ENCODE measurements at regions not wholly inside any gene's neighbourhood (a gene's known extent, or its start where the extent isn't known, plus 50 kb on each side); places are given as distances from the start of the nearest gene placed in this dataset.
A peak's percentile ranks its signal among the peaks of the same experiment; 100 is the strongest.
"Not testable (repeated sequence)": the region's sequence is repeated elsewhere in the genome, so short reads cannot be mapped to it uniquely, and the experiment has no call there.

- whole genome bisulfite sequencing, 2 experiments (ENCODE audit: insufficient coverage in 2 of 2), result 91 to 93% methylated on average over 5 to 6 of the region's 8 CpGs
- H3K4me3 ChIP-seq (ENCODE audit: extremely low read depth, insufficient read depth, low read length, poor library complexity, severe bottlenecking), result no peak overlapping the region
These were observed 777.2 kb downstream of the UQCRFS1 start for GRCh38 chr19:28435551-28436271.

GRCh38 chr19:28434794-28435193, 778.2 kb downstream of the UQCRFS1 start:
- not testable (repeated sequence) for H3K27ac ChIP-seq (ENCODE audit: low read depth, low read length, severe bottlenecking); H3K9me3 ChIP-seq (ENCODE audit: control insufficient read depth, low read length); H3K36me3 ChIP-seq (ENCODE audit: control insufficient read depth, insufficient read depth, low read length); H3K4me1 ChIP-seq (ENCODE audit: control insufficient read depth, insufficient read depth, low read length, poor library complexity, severe bottlenecking); H3K4me3 ChIP-seq (ENCODE audit: extremely low read depth, insufficient read depth, low read length, poor library complexity, severe bottlenecking)
- 93 to 94% methylated on average over 9 of the region's 9 CpGs for WGBS, 2 experiments (ENCODE audit: insufficient coverage in 2 of 2)

More at GRCh38 chr19:28435551-28436271, 777.2 kb downstream of the UQCRFS1 start:
- Histone ChIP-seq H3K4me1 (ENCODE audit: control insufficient read depth, insufficient read depth, low read length, poor library complexity, severe bottlenecking) (no peaks in the 10 kb centered on the region), H3K27ac (ENCODE audit: low read depth, low read length, severe bottlenecking) (no peak overlapping the region), H3K9me3 (ENCODE audit: control insufficient read depth, low read length) (no peaks in the 10 kb centered on the region), H3K36me3 (ENCODE audit: control insufficient read depth, insufficient read depth, low read length) (no peaks in the 10 kb centered on the region)

DNA sequence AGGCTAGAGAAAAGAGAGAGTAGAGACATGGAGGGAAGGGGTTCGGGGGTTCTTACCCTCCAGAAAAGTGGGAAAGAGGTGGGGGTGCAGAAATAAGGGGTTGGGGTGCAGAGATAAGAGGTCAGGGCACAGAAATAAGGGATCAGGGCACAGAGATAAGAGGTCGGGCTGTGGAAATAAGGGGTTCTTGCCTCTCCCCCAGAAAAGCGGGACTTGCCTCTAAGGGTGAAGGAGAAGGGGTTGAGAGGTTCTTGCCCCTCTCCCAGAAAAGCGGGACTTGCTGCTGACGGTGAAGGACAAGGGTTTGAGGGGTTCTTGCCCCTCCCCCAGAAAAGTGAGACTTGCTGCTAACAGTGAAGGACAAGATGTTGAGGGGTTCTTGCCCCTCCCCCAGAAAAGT, 778.6 kb downstream of the UQCRFS1 start:
- not testable (repeated sequence) for H3K4me3 ChIP-seq (ENCODE audit: extremely low read depth, insufficient read depth, low read length, poor library complexity, severe bottlenecking); H3K36me3 ChIP-seq (ENCODE audit: control insufficient read depth, insufficient read depth, low read length); H3K9me3 ChIP-seq (ENCODE audit: control insufficient read depth, low read length); H3K4me1 ChIP-seq (ENCODE audit: control insufficient read depth, insufficient read depth, low read length, poor library complexity, severe bottlenecking); H3K27ac ChIP-seq (ENCODE audit: low read depth, low read length, severe bottlenecking)
- WGBS, 2 experiments (ENCODE audit: insufficient coverage in 2 of 2), result 83 to 85% methylated on average over 4 to 5 of the region's 5 CpGs

GRCh38 chr19:28433166-28433565, 779.8 kb downstream of the UQCRFS1 start:
- not testable (repeated sequence) for H3K4me1 ChIP-seq (ENCODE audit: control insufficient read depth, insufficient read depth, low read length, poor library complexity, severe bottlenecking); H3K4me3 ChIP-seq (ENCODE audit: extremely low read depth, insufficient read depth, low read length, poor library complexity, severe bottlenecking); H3K9me3 ChIP-seq (ENCODE audit: control insufficient read depth, low read length); H3K27ac ChIP-seq (ENCODE audit: low read depth, low read length, severe bottlenecking); H3K36me3 ChIP-seq (ENCODE audit: control insufficient read depth, insufficient read depth, low read length)
- WGBS, 2 experiments (ENCODE audit: insufficient coverage in 2 of 2), result no CpG with 5 or more reads among the region's 4 CpGs

- 83 to 86% methylated on average over 1 of the region's 2 CpGs for WGBS, 2 experiments (ENCODE audit: insufficient coverage in 2 of 2)
- Histone ChIP-seq H3K4me1 (ENCODE audit: control insufficient read depth, insufficient read depth, low read length, poor library complexity, severe bottlenecking) (peaks cover 12% of the 10 kb centered on the region), H3K36me3 (ENCODE audit: control insufficient read depth, insufficient read depth, low read length) (no peaks in the 10 kb centered on the region), H3K27ac (ENCODE audit: low read depth, low read length, severe bottlenecking) (no peak overlapping the region), H3K9me3 (ENCODE audit: control insufficient read depth, low read length) (no peaks in the 10 kb centered on the region), H3K4me3 (ENCODE audit: extremely low read depth, insufficient read depth, low read length, poor library complexity, severe bottlenecking) (no peak overlapping the region)
These were observed 782.7 kb downstream of the UQCRFS1 start for GRCh38 chr19:28430214-28430613.

- H3K36me3 ChIP-seq (ENCODE audit: control insufficient read depth, insufficient read depth, low read length), result no peaks in the 10 kb centered on the region
- H3K4me1 ChIP-seq (ENCODE audit: control insufficient read depth, insufficient read depth, low read length, poor library complexity, severe bottlenecking), result peaks cover 19% of the 10 kb centered on the region
- no peak overlapping the region for H3K27ac ChIP-seq (ENCODE audit: low read depth, low read length, severe bottlenecking)
- H3K4me3 ChIP-seq (ENCODE audit: extremely low read depth, insufficient read depth, low read length, poor library complexity, severe bottlenecking), result no peak overlapping the region
- H3K9me3 ChIP-seq (ENCODE audit: control insufficient read depth, low read length), result no peaks in the 10 kb centered on the region
- WGBS, 2 experiments (ENCODE audit: insufficient coverage in 2 of 2), result 94 to 100% methylated on average over 3 of the region's 3 CpGs
These were observed 783.6 kb downstream of the UQCRFS1 start for GRCh38 chr19:28429356-28429755.

DNA sequence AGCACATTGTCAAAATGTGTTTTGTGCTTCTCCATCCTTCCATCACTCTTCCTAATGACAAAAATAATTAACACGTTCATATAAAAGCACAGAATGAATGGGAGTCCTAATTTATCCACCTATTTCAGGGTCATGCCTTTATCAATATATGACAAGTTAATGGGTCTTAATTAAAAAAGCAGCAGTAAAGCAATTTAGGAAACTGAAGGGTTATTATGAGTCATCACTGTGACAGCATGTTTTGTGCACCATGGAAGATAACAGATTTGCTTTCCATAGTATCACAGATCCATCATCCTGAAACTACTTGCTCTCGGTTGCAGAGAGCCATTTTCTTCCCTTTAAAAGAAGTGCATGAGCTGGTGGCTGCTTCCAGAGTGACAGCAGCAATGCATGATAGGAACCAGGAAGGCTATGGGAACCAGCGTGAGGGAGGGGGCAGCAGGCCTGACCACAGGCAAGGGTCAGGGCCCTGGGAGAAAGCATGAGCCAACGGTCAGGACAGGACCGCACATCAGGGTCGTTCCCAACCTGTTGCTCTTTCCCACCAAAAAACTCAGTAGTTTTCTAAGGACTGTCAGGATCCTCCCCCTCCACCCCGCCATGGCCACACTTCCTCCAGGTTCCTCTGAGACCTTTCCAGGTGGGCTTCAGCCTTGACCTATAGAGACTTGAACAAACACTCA, 784.1 kb downstream of the UQCRFS1 start:
- Histone ChIP-seq H3K4me1 (ENCODE audit: control insufficient read depth, insufficient read depth, low read length, poor library complexity, severe bottlenecking) (peaks cover 21% of the 10 kb centered on the region), H3K9me3 (ENCODE audit: control insufficient read depth, low read length) (no peaks in the 10 kb centered on the region), H3K27ac (ENCODE audit: low read depth, low read length, severe bottlenecking) (no peak overlapping the region), H3K4me3 (ENCODE audit: extremely low read depth, insufficient read depth, low read length, poor library complexity, severe bottlenecking) (no peak overlapping the region), H3K36me3 (ENCODE audit: control insufficient read depth, insufficient read depth, low read length) (no peaks in the 10 kb centered on the region)
- 88% methylated on average over 4 to 5 of the region's 7 CpGs for WGBS, 2 experiments (ENCODE audit: insufficient coverage in 2 of 2)

DNA sequence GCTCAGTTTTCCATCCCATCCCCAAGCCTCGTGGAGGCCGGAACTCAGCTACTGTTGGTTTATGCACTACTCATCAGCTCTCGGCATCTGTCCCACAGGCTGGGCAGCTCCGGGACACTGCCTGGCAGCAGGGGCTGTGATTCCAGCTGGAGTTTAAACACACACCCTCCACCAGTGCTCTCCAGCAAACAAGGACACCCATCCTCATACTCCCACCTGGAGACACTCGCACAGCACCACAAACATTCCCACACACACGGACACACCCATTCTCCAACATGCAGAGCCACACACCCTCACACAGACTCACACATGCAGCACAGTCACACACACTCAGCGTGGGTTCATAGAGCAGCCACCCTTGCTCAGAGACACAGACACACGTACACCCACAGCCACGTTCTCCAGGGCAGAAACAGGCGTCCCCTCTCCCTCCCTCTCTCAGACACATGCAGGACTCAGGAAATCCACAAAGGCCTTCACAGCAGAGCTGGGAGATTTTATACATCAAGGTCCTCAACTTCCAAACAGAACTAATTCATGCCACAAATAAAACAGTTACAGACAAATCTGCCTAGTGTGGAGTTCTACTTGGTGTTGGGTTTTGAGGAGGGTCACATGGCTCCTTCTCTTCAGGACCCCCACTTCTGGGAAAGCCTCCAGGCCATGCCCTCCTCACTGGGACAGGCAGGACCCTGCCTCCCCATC, 785.4 kb downstream of the UQCRFS1 start:
- no peaks in the 10 kb centered on the region for H3K9me3 ChIP-seq (ENCODE audit: control insufficient read depth, low read length)
- WGBS, 2 experiments (ENCODE audit: insufficient coverage in 2 of 2), result 83 to 86% methylated on average over 10 of the region's 10 CpGs
- H3K36me3 ChIP-seq (ENCODE audit: control insufficient read depth, insufficient read depth, low read length), result no peaks in the 10 kb centered on the region
- no peak overlapping the region for H3K27ac ChIP-seq (ENCODE audit: low read depth, low read length, severe bottlenecking)
- peaks cover 26% of the 10 kb centered on the region for H3K4me1 ChIP-seq (ENCODE audit: control insufficient read depth, insufficient read depth, low read length, poor library complexity, severe bottlenecking)
- no peak overlapping the region for H3K4me3 ChIP-seq (ENCODE audit: extremely low read depth, insufficient read depth, low read length, poor library complexity, severe bottlenecking)

DNA sequence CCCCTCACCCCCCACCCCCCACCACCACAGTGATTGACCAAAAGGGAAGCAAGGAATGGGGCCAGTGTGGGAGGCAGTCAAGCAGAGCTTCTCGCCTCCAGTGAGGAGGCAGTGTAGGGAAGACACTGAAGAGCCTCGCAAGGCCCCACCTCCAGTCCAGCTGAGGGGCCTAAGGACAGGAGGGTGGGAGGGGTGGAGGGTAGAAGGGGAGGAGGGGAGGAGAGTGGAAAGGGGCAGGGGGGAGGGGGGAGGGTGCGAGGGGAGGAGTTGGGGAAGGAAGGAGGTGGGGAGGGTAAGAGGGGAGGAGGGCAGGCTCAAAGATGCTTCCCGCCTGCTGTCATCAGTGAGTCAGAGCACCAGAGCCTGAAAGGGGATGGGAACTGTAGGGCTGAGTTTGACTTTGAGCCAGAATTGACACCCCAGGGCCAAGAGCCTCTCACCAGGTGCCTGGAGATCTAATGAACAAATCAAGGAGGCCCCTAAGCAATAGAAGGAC, 786.2 kb downstream of the UQCRFS1 start:
- Histone ChIP-seq H3K9me3 (ENCODE audit: control insufficient read depth, low read length) (no peaks in the 10 kb centered on the region), H3K36me3 (ENCODE audit: control insufficient read depth, insufficient read depth, low read length) (no peaks in the 10 kb centered on the region), H3K4me1 (ENCODE audit: control insufficient read depth, insufficient read depth, low read length, poor library complexity, severe bottlenecking) (peaks cover 26% of the 10 kb centered on the region), H3K4me3 (ENCODE audit: extremely low read depth, insufficient read depth, low read length, poor library complexity, severe bottlenecking) (no peak overlapping the region), H3K27ac (ENCODE audit: low read depth, low read length, severe bottlenecking) (peak overlapping the region; percentile 41)
- WGBS, 2 experiments (ENCODE audit: insufficient coverage in 2 of 2), result 50 to 60% methylated on average over 1 to 2 of the region's 4 CpGs

DNA sequence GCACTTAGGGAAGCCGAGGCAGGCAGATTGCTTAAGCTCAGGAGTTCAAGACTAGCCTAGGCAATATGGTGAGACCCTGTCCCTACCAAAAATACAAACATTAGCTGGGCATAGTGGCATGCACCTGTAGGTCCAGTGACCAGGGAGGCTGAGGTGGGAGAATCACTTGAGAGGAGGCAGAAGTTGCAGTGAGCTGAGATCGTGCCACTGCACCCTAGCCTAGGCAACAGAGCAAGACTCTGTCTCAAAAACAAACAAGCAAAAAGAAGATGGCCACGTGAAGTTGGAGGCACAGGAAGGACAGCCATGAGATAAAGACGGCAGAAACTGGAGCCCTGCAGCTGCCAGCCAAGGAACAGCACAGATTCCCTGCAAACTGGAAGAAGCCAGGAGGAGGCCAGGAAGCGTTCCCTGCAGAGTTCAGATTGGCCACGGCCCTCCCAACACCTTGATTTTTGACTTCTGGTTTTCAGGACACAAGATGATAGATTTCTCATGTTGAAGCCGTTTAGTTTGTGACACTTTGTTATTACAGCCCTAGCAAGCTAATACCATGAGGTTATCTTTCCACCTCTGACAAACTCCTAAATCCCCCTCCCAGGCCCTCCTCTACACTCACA, 786.7 kb downstream of the UQCRFS1 start:
- H3K4me3 ChIP-seq (ENCODE audit: extremely low read depth, insufficient read depth, low read length, poor library complexity, severe bottlenecking), result no peak overlapping the region
- WGBS, 2 experiments (ENCODE audit: insufficient coverage in 2 of 2), result 49 to 67% methylated on average over 4 to 6 of the region's 7 CpGs
- peak overlapping the region; percentile 41 for H3K27ac ChIP-seq (ENCODE audit: low read depth, low read length, severe bottlenecking)
- H3K36me3 ChIP-seq (ENCODE audit: control insufficient read depth, insufficient read depth, low read length), result no peaks in the 10 kb centered on the region
- peaks cover 26% of the 10 kb centered on the region for H3K4me1 ChIP-seq (ENCODE audit: control insufficient read depth, insufficient read depth, low read length, poor library complexity, severe bottlenecking)
- H3K9me3 ChIP-seq (ENCODE audit: control insufficient read depth, low read length), result no peaks in the 10 kb centered on the region

All from mesodermal cell (in vitro differentiated cells).